ENCODE measurements at regions not wholly inside any gene's neighbourhood (a gene's known extent, or its start where the extent isn't known, plus 50 kb on each side); places are given as distances from the start of the nearest gene placed in this dataset.

- TF ChIP-seq POLR2A (IDR thresholded peaks at IDR 0.05) (no peak), CTCF (IDR thresholded peaks at IDR 0.05) (no peak)
Measured at GRCh38 chr14:104385531-104386101, 193.9 kb upstream of the C14orf180 start.
